Caco-2 (cell line): ENCODE measurements at regions not wholly inside any gene's neighbourhood (a gene's known extent, or its start where the extent isn't known, plus 50 kb on each side); places are given as distances from the start of the nearest gene placed in this dataset.
"Not testable (repeated sequence)": the region's sequence is repeated elsewhere in the genome, so short reads cannot be mapped to it uniquely, and the experiment has no call there.

Experiments
- BruUV-seq: library from RNA; stranded (reverse); fragments of 400-500 nt; replicated peaks from 2 replicates; lab custom pipeline; 2021; lab: Mats Ljungman, UMichigan
- CTCF ChIA-PET: fragments of 300-600 bp; sonication (Branson Sonifier 250); formaldehyde crosslinking; loops from one replicate; lab custom pipeline; 2022; ENCODE audit warnings: antibody characterized with exemption; lab: Charles Lee
- POLR2A ChIA-PET: fragments of 300-600 bp; sonication (Branson Sonifier 250); formaldehyde crosslinking; loops from one replicate; lab custom pipeline; 2022; ENCODE audit warnings: antibody characterized with exemption; lab: Charles Lee
- DNase-seq, 2 experiments: peaks; one replicate each; pipeline versions ENCODE4 v3.0.0 to v3.0.0-alpha.2; 2020 to 2022
- H3K27me3 ChIP-seq: replicated peaks from 2 replicates; pipeline ENCODE4 v1.6.0; 2011; ENCODE audit warnings: low read length; ENCODE audit not compliant: control insufficient read depth, insufficient read depth
- H3K36me3 ChIP-seq: 2 replicates; pipeline ENCODE4 v1.5.1; 2011; ENCODE audit warnings: low read length; ENCODE audit not compliant: control insufficient read depth, insufficient read depth
- H3K4me1 ChIP-seq: fragments of 250-450 bp; sonication (Bioruptor Pico); 2 replicates; pipeline ENCODE4 v1.5.1; 2020; ENCODE audit warnings: mild to moderate bottlenecking
- H3K4me3 ChIP-seq: 2 replicates; pipeline ENCODE4 v1.5.1; 2011; ENCODE audit warnings: low read depth, mild to moderate bottlenecking, control low read depth, low read length
- H3K9me3 ChIP-seq: fragments of 250-450 bp; sonication (Bioruptor Pico); 2 replicates; pipeline ENCODE4 v1.5.1; 2020; ENCODE audit warnings: mild to moderate bottlenecking, moderate library complexity
- H3K27ac Mint-ChIP-seq: one replicate; pipeline ENCODE4 v1.8.0; 2022; ENCODE audit warnings: mixed read lengths; ENCODE audit not compliant: unreplicated experiment
- H3K27me3 Mint-ChIP-seq: one replicate; pipeline ENCODE4 v1.8.0; 2022; ENCODE audit warnings: mixed read lengths; ENCODE audit not compliant: insufficient read depth, unreplicated experiment
- H3K36me3 Mint-ChIP-seq: one replicate; pipeline ENCODE4 v1.8.0; 2022; ENCODE audit warnings: mild to moderate bottlenecking, mixed read lengths; ENCODE audit not compliant: insufficient read depth, unreplicated experiment
- H3K4me1 Mint-ChIP-seq: one replicate; pipeline ENCODE4 v1.8.0; 2022; ENCODE audit warnings: low read depth, mixed read lengths; ENCODE audit not compliant: unreplicated experiment
- H3K4me3 Mint-ChIP-seq: one replicate; pipeline ENCODE4 v1.8.0; 2022; ENCODE audit warnings: mild to moderate bottlenecking, moderate library complexity, mixed read lengths; ENCODE audit not compliant: unreplicated experiment
- H3K9me3 Mint-ChIP-seq: one replicate; pipeline ENCODE4 v1.8.0; 2022; ENCODE audit warnings: mixed read lengths; ENCODE audit not compliant: unreplicated experiment
- intact Hi-C: fragments of 100-400 bp; cut with micrococcal nuclease; formaldehyde crosslinking; loops from one replicate; pipeline ENCODE4 v1.10.0; 2022; ENCODE audit not compliant: unreplicated experiment
- TF ChIP-seq, protein P1 (sequence below), 2 experiments: fragments of 200-600 bp in 1 of 2; IDR thresholded peaks; 1 replicate in 1 of 2; 2 replicates in 1 of 2; pipeline versions ENCODE4 v1.5.1 to v1.8.0; 2011 to 2022; ENCODE audit warnings: antibody characterized with exemption in 1 of 2, control low read depth in 1 of 2, inconsistent platforms in 1 of 2, low read depth in 1 of 2, low read length in 1 of 2, mild to moderate bottlenecking in 1 of 2, moderate library complexity in 1 of 2; ENCODE audit not compliant: insufficient read depth in 1 of 2, severe bottlenecking in 1 of 2, unreplicated experiment in 1 of 2

DNA sequence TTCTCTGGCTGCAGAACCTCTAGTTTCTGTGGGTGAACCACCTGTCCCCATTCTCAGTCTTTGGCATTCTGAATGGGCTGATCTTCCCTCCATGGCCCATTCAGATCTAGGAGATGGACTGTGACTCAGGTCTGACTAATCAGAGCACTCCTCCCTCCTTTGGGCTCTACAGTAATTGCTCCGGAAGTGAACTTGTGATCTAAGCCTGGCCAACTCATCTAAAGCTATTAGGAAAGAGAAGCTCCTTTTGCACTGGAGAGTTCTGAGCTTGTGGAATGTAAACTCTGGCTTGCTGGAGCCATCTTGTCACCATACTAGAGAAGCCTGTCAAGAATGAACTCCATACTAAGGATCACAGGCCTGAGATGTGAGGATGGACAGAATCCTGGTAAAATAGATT lies 168.2 kb downstream of the SUDS3 start:
- Histone ChIP-seq H3K4me1 (no peaks in the 10 kb centered on the region), H3K36me3 (no peaks in the 10 kb centered on the region), H3K27me3 (no peaks in the 10 kb centered on the region), H3K9me3 (no peaks in the 10 kb centered on the region; the same call in 1 of the 2 replicates), H3K4me3 (no peak overlapping the region)
- no peaks in the 10 kb centered on the region for H3K9me3 Mint-ChIP-seq
- no TSS peak for BruUV-seq
- DNase-seq = no peak
- H3K4me1 Mint-ChIP-seq = no peaks in the 10 kb centered on the region
- intact Hi-C loops = no loop called here
- ChIA-PET CTCF (no interaction called here), POLR2A (no interaction called here)
- TF ChIP-seq, protein P1, sequence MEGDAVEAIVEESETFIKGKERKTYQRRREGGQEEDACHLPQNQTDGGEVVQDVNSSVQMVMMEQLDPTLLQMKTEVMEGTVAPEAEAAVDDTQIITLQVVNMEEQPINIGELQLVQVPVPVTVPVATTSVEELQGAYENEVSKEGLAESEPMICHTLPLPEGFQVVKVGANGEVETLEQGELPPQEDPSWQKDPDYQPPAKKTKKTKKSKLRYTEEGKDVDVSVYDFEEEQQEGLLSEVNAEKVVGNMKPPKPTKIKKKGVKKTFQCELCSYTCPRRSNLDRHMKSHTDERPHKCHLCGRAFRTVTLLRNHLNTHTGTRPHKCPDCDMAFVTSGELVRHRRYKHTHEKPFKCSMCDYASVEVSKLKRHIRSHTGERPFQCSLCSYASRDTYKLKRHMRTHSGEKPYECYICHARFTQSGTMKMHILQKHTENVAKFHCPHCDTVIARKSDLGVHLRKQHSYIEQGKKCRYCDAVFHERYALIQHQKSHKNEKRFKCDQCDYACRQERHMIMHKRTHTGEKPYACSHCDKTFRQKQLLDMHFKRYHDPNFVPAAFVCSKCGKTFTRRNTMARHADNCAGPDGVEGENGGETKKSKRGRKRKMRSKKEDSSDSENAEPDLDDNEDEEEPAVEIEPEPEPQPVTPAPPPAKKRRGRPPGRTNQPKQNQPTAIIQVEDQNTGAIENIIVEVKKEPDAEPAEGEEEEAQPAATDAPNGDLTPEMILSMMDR (IDR thresholded peaks at IDR 0.05; ENCODE audit: insufficient read depth in 1 of 2, low read depth in 1 of 2, low read length in 1 of 2, severe bottlenecking in 1 of 2, unreplicated experiment in 1 of 2) = no peak
- no peak overlapping the region for H3K4me3 Mint-ChIP-seq
- H3K27ac Mint-ChIP-seq = no peak overlapping the region
- peaks cover 12% of the 10 kb centered on the region for H3K27me3 Mint-ChIP-seq
- H3K36me3 Mint-ChIP-seq = peaks cover 9% of the 10 kb centered on the region

DNA sequence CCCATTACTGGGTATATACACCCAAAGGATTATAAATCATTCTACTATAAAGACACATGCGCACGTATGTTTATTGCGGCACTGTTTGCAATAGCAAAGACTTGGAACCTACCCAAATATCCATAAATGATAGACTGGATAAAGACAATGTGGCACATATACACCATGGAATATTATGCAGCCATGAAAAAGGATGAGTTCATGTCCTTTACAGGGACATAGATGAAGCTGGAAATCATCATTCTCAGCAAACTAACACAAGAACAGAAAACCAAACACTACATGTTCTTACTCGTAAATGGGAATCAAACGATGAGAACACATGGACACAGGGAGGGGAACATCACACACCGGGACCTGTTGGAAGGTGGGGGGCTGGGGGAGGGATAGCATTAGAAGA lies 171.3 kb downstream of the SUDS3 start:
- H3K4me1 Mint-ChIP-seq, H3K9me3 ChIP-seq, H3K36me3 ChIP-seq, H3K27ac Mint-ChIP-seq, H3K27me3 ChIP-seq, DNase-seq, intact Hi-C loops, H3K36me3 Mint-ChIP-seq, H3K27me3 Mint-ChIP-seq, H3K4me3 ChIP-seq, H3K4me3 Mint-ChIP-seq, POLR2A ChIA-PET, CTCF ChIA-PET, BruUV-seq, H3K4me1 ChIP-seq, H3K9me3 Mint-ChIP-seq: not testable (repeated sequence)

DNA sequence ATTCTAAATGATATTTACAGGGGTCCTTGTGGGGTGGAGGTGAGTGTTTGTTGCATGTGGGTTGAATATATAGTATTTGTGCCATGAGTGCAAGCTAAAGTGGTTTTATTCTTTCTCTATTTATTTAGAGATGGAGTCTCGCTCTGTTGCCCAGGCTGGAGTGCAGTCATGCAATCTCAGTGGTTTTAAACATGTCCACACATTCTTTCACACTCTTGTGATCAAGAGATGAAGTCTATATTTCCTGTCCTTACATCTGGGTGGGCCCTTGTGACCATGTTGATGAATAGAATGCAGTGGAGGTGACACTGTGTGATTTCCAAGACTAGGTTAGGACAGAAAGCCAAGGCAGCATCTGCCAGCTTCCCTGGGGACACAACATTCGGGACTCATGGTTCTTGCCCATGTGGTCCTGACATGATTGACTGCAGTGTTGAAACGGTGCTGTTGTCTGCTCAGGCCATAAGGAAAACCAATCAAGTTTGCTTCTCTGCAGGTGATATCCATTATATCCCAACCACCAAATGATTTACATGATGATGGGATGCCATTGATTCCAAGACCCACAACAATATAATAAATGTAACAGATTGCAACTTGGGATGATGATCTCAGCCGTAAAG lies 172.6 kb downstream of the SUDS3 start:
- DNase-seq = no peak
- Histone ChIP-seq H3K9me3 (no peaks in the 10 kb centered on the region; the same call in 1 of the 2 replicates), H3K4me1 (no peaks in the 10 kb centered on the region), H3K27me3 (no peaks in the 10 kb centered on the region), H3K4me3 (no peak overlapping the region), H3K36me3 (no peaks in the 10 kb centered on the region)
- intact Hi-C loops = no loop called here
- no peak overlapping the region for H3K4me3 Mint-ChIP-seq
- H3K4me1 Mint-ChIP-seq = no peaks in the 10 kb centered on the region
- ChIA-PET POLR2A (no interaction called here), CTCF (no interaction called here)
- TF ChIP-seq, protein P1 (IDR thresholded peaks at IDR 0.05; ENCODE audit: insufficient read depth in 1 of 2, low read depth in 1 of 2, low read length in 1 of 2, severe bottlenecking in 1 of 2, unreplicated experiment in 1 of 2) = no peak
- H3K27ac Mint-ChIP-seq = no peak overlapping the region
- H3K36me3 Mint-ChIP-seq = peaks cover 4% of the 10 kb centered on the region
- H3K27me3 Mint-ChIP-seq = peaks cover 9% of the 10 kb centered on the region
- BruUV-seq = no TSS peak
- peaks cover 10% of the 10 kb centered on the region for H3K9me3 Mint-ChIP-seq
